Neural cell (in vitro differentiated cells): ENCODE measurements at regions not wholly inside any gene's neighbourhood (a gene's known extent, or its start where the extent isn't known, plus 50 kb on each side); places are given as distances from the start of the nearest gene placed in this dataset.
"Not testable (repeated sequence)": the region's sequence is repeated elsewhere in the genome, so short reads cannot be mapped to it uniquely, and the experiment has no call there.

Experiments used
- H2AFZ ChIP-seq: fragments of 200-600, 300-800 bp; sonication (generic), shearing (Covaris generic); 2 replicates; pipeline ENCODE4 v1.6.0; 2014; ENCODE audit warnings: low read depth, mild to moderate bottlenecking, antibody characterized with exemption, low read length, moderate library complexity
- H3F3A ChIP-seq: fragments of 200-600 bp; shearing (Covaris generic); 2 replicates; pipeline ENCODE4 v1.6.1; 2016; ENCODE audit warnings: mild to moderate bottlenecking, moderate library complexity, mixed read lengths, antibody characterized with exemption, low read length; ENCODE audit not compliant: insufficient read depth, poor library complexity, severe bottlenecking
- H3K27ac ChIP-seq: fragments of 200-600, 300-800 bp; sonication (generic), shearing (Covaris generic); 2 replicates; pipeline ENCODE4 v1.5.1; 2014; ENCODE audit warnings: mild to moderate bottlenecking, low read length, moderate library complexity
- H3K27me3 ChIP-seq: fragments of 300-800, 200-600 bp; sonication (generic), shearing (Covaris generic); 2 replicates; pipeline ENCODE4 v1.6.0; 2014; ENCODE audit warnings: mild to moderate bottlenecking, low read depth, low read length, moderate library complexity; ENCODE audit not compliant: insufficient read depth
- H3K36me3 ChIP-seq: fragments of 300-800, 200-600 bp; sonication (generic), shearing (Covaris generic); 2 replicates; pipeline ENCODE4 v1.5.1; 2014; ENCODE audit warnings: mild to moderate bottlenecking, antibody characterized with exemption, low read length, moderate library complexity; ENCODE audit not compliant: insufficient read depth
- H3K4me2 ChIP-seq: fragments of 300-800, 200-600 bp; sonication (generic), shearing (Covaris generic); 2 replicates; pipeline ENCODE4 v1.6.0; 2014; ENCODE audit warnings: mild to moderate bottlenecking, low read length
- H3K4me3 ChIP-seq: fragments of 300-800, 200-600 bp; sonication (generic), shearing (Covaris generic); 2 replicates; pipeline ENCODE4 v1.5.1; 2014; ENCODE audit warnings: mild to moderate bottlenecking, low read length, moderate library complexity
- H3K79me2 ChIP-seq: fragments of 200-600 bp; shearing (Covaris generic); replicated peaks from 2 replicates; pipeline ENCODE4 v1.6.0; 2014; ENCODE audit warnings: mild to moderate bottlenecking, low read length, moderate library complexity; ENCODE audit not compliant: insufficient read depth
- H3K9ac ChIP-seq: fragments of 300-800, 200-600 bp; sonication (generic), shearing (Covaris generic); 2 replicates; pipeline ENCODE4 v1.6.1; 2016; ENCODE audit warnings: mild to moderate bottlenecking, low read length, mixed read lengths
- H3K9me2 ChIP-seq: fragments of 200-600 bp; shearing (Covaris generic); 2 replicates; pipeline ENCODE4 v1.6.1; 2016; ENCODE audit warnings: mild to moderate bottlenecking, low read length, mixed read lengths; ENCODE audit not compliant: insufficient read depth
- H3K9me3 ChIP-seq: fragments of 200-600, 300-800 bp; sonication (generic), shearing (Covaris generic); 2 replicates; pipeline ENCODE4 v1.6.1; 2016; ENCODE audit warnings: mild to moderate bottlenecking, mixed run types, low read length, moderate library complexity, mixed read lengths
- H4K20me1 ChIP-seq: fragments of 200-600 bp; shearing (Covaris generic); 2 replicates; pipeline ENCODE4 v1.6.1; 2016; ENCODE audit warnings: mild to moderate bottlenecking, mixed run types; ENCODE audit not compliant: insufficient read depth
- CTCF ChIP-seq: fragments of 450-650 bp; IDR thresholded peaks from 2 replicates; pipeline ENCODE4 v1.5.1; 2014; ENCODE audit warnings: antibody characterized with exemption, mild to moderate bottlenecking, moderate library complexity; ENCODE audit not compliant: poor library complexity, severe bottlenecking
- EP300 ChIP-seq: fragments of 450-650 bp; conservative IDR thresholded peaks from 2 replicates; pipeline ENCODE4 v1.6.1; 2014; ENCODE audit warnings: antibody characterized with exemption, mild to moderate bottlenecking, moderate library complexity; ENCODE audit not compliant: poor library complexity, severe bottlenecking
- EZH2 ChIP-seq: fragments of 200-600, 300-800 bp; shearing (Covaris generic), sonication (generic); IDR thresholded peaks from 2 replicates; pipeline ENCODE4 v1.6.1; 2014; ENCODE audit warnings: antibody characterized with exemption, low read length, borderline replicate concordance, mild to moderate bottlenecking; ENCODE audit not compliant: insufficient read depth, poor library complexity, severe bottlenecking
- MXI1 ChIP-seq: fragments of 450-650 bp; conservative IDR thresholded peaks from 2 replicates; pipeline ENCODE4 v1.6.1; 2014; ENCODE audit warnings: antibody characterized with exemption, mild to moderate bottlenecking; ENCODE audit not compliant: poor library complexity, severe bottlenecking
- POLR2AphosphoS5 ChIP-seq: IDR thresholded peaks from 2 replicates; pipeline ENCODE4 v1.6.1; 2012
- RAD21 ChIP-seq: fragments of 450-650 bp; conservative IDR thresholded peaks from 2 replicates; pipeline ENCODE4 v1.6.1; 2014; ENCODE audit warnings: antibody characterized with exemption, mild to moderate bottlenecking, moderate library complexity
- REST ChIP-seq: IDR thresholded peaks from 2 replicates; pipeline ENCODE4 v1.6.1; 2012; ENCODE audit warnings: borderline replicate concordance
- SMC3 ChIP-seq: fragments of 450-650 bp; conservative IDR thresholded peaks from 2 replicates; pipeline ENCODE4 v1.6.1; 2014; ENCODE audit warnings: antibody characterized with exemption, mild to moderate bottlenecking, moderate library complexity; ENCODE audit not compliant: poor library complexity
- TAF1 ChIP-seq: IDR thresholded peaks from 2 replicates; pipeline ENCODE4 v1.6.1; 2012; ENCODE audit warnings: low read depth

- Histone ChIP-seq H3K9me2 (no peaks in the 10 kb centered on the region), H3K4me2 (no peak overlapping the region), H3K79me2 (no peaks in the 10 kb centered on the region), H3F3A (no peaks in the 10 kb centered on the region), H3K4me3 (no peak overlapping the region), H3K36me3 (no peaks in the 10 kb centered on the region), H3K9me3 (no peaks in the 10 kb centered on the region), H3K27ac (no peak overlapping the region), H2AFZ (no peak overlapping the region), H3K9ac (no peak overlapping the region), H4K20me1 (no peaks in the 10 kb centered on the region), H3K27me3 (no peaks in the 10 kb centered on the region)
- TF ChIP-seq MXI1 (no peak), REST (no peak), EZH2 (no peak), CTCF (no peak), TAF1 (no peak), POLR2AphosphoS5 (no peak), RAD21 (no peak), SMC3 (no peak), EP300 (no peak)
These were observed 79.6 kb downstream of the RPL10L start for GRCh38 chr14:46571970-46572369.

- H3K27ac ChIP-seq, H4K20me1 ChIP-seq, H3K9me3 ChIP-seq, H3K4me3 ChIP-seq, H3K9me2 ChIP-seq, H3K36me3 ChIP-seq, H3K27me3 ChIP-seq, H3K4me2 ChIP-seq, H3F3A ChIP-seq, H2AFZ ChIP-seq, H3K9ac ChIP-seq, H3K79me2 ChIP-seq: not testable (repeated sequence)
These were observed 83.4 kb downstream of the RPL10L start for GRCh38 chr14:46568161-46568560.

- H2AFZ ChIP-seq, result no peak overlapping the region
- H3K9me2 ChIP-seq, result no peaks in the 10 kb centered on the region
- H3K9ac ChIP-seq, result no peak overlapping the region
- H3K4me2 ChIP-seq, result no peak overlapping the region
- no peaks in the 10 kb centered on the region for H3K79me2 ChIP-seq
- H3F3A ChIP-seq, result no peaks in the 10 kb centered on the region
- no peaks in the 10 kb centered on the region for H4K20me1 ChIP-seq
- no peak overlapping the region for H3K4me3 ChIP-seq
- H3K27ac ChIP-seq, result no peak overlapping the region
- H3K9me3 ChIP-seq, result no peaks in the 10 kb centered on the region
- H3K27me3 ChIP-seq, result no peaks in the 10 kb centered on the region
- no peaks in the 10 kb centered on the region for H3K36me3 ChIP-seq
- TF ChIP-seq TAF1, result no peak
- TF ChIP-seq RAD21, result no peak
- no peak for TF ChIP-seq MXI1
- no peak for TF ChIP-seq POLR2AphosphoS5
- no peak for TF ChIP-seq EP300
- no peak for TF ChIP-seq CTCF
These were observed 100.7 kb downstream of the RPL10L start for GRCh38 chr14:46550836-46551235.
